Suprapubic skin (tissue), 4 donors: ENCODE measurements at regions not wholly inside any gene's neighbourhood (a gene's known extent, or its start where the extent isn't known, plus 50 kb on each side); places are given as distances from the start of the nearest gene placed in this dataset.

ENCODE experiments used
- CTCF ChIP-seq, 2 donors: fragments of 200-600 bp in 1 of 2; fragments of 450-650 bp in 1 of 2; sonication (generic) in 1 of 2; IDR thresholded peaks; one replicate each; pipeline ENCODE4 v1.5.1; 2016 to 2019; ENCODE audit warnings: antibody characterized with exemption in 2 of 2, mild to moderate bottlenecking in 1 of 2, moderate library complexity in 1 of 2
- EP300 ChIP-seq: sonication (generic); formaldehyde crosslinking; IDR thresholded peaks from one replicate; pipeline ENCODE4 v1.6.1; 2017; ENCODE audit warnings: antibody characterized with exemption
- POLR2A ChIP-seq, 2 donors: fragments of 450-650 bp; IDR thresholded peaks; one replicate each; pipeline ENCODE4 v1.6.1; 2017; ENCODE audit warnings: antibody characterized with exemption in 2 of 2, mild to moderate bottlenecking in 2 of 2, moderate library complexity in 2 of 2
- POLR2AphosphoS5 ChIP-seq, 3 donors: sonication (generic); formaldehyde crosslinking; IDR thresholded peaks; one replicate each; pipeline ENCODE4 v1.6.1; 2017; ENCODE audit warnings: antibody characterized with exemption in 3 of 3

DNA sequence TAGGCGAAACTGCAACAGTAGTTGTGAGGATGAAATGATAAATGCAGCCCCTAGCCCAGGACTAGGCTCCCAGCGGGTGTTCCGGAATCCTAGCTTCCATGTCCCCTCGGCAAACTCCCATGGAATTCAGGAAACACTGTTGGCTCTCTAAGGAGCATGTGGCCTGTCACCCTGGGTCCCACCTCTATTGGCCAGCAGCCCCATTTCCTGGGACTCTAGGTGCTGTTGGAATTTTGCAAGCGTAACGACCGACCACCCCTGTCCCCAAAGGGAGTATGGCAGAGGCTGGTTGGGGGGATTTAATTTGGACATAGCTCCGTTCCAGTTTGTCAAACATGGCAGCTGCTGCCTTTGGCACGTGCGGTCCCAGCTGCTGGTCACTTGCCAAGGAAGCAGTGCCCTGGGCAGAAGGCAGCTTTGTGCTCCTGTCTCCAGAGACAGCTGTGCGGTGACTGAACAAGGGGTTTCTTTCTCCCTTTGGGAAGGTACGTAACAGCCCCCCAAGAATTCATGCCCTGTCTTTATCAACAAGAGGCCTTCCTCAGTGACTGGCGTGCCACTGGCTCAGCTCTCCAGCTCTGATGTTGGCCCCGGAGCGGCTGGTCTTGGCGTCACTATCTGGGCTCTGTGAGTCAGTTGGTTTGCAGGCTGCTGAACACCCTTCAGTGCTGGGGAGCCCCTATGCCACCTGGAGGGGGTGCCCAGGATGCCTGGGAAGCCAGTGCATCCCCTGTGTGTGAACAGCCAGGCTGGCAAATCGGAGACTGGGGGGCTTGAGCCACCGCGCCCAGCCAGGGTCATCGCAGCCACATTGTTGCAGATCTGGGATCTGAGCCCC lies 235.2 kb upstream of the TNRC6C start:
- TF ChIP-seq EP300 (no peak), POLR2A (IDR thresholded peaks at IDR 0.05) (no peak), POLR2AphosphoS5 (IDR thresholded peaks at IDR 0.05) (no peak), CTCF (IDR thresholded peaks at IDR 0.05) (no peak)
